ENCODE measurements at regions not wholly inside any gene's neighbourhood (a gene's known extent, or its start where the extent isn't known, plus 50 kb on each side); places are given as distances from the start of the nearest gene placed in this dataset.

DNA sequence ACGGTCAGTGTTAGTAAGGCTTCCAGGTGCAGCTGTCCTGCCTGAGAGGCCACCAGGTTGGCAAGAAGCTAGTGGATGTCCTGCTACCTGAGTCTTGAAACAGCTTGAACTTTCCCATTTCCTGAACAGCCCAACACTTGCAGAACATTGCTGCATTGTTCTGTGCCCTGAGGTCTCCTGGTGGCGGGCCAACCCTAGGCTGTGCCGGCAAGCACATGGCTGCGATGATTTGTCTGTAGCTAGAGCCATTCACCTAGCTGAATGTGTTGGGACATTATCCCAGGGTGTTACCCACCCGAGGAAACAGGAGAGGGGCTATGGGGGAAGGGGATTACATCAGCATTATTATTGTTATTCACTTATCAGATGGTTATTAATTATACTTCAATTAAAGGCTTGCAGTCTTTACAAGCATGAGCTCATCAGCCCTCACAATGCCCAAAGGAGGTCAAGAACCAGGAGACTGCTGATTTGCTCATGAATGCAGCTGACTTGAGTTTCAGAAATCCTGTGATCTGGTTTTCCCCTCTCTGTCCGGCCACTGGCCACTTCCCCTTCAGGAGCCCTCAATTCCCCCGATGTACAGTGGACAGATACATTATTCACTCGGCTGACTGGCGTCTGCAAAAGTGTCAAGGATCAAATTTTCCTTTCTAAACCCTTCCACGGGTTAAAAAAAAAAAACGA lies 187.6 kb upstream of the TSC22D1 start:
- Histone ChIP-seq H3K36me3 (ENCODE audit: control insufficient read depth, insufficient read depth, low read length) (no peaks in the 10 kb centered on the region), H3K4me3 (ENCODE audit: low read depth in 2 of 2, low read length in 2 of 2) (no peak overlapping the region), H3K27ac (ENCODE audit: low read length) (no peak overlapping the region), H3K4me1 (ENCODE audit: control insufficient read depth, insufficient read depth, low read length) (no peaks in the 10 kb centered on the region), H3K9me3 (ENCODE audit: control insufficient read depth, insufficient read depth, low read depth, low read length) (no peaks in the 10 kb centered on the region), H3K27me3 (ENCODE audit: control insufficient read depth, insufficient read depth, low read length) (no peaks in the 10 kb centered on the region)
- ATAC-seq (no peak), DNase-seq (ENCODE audit: low read depth, low spot score) (no peak)
- ChIA-PET POLR2A (interaction anchor here (0.5 kb wide), 1 partner anchor 131 kb away, joined by 6 read pairs; no protein-coding TSS in a partner anchor), CTCF (no interaction called here)
- no TSS peak for BruUV-seq (replicated peaks)
- intact Hi-C loops (cut with micrococcal nuclease; ENCODE audit: unreplicated experiment), result no loop called here
- TF ChIP-seq, protein P1, sequence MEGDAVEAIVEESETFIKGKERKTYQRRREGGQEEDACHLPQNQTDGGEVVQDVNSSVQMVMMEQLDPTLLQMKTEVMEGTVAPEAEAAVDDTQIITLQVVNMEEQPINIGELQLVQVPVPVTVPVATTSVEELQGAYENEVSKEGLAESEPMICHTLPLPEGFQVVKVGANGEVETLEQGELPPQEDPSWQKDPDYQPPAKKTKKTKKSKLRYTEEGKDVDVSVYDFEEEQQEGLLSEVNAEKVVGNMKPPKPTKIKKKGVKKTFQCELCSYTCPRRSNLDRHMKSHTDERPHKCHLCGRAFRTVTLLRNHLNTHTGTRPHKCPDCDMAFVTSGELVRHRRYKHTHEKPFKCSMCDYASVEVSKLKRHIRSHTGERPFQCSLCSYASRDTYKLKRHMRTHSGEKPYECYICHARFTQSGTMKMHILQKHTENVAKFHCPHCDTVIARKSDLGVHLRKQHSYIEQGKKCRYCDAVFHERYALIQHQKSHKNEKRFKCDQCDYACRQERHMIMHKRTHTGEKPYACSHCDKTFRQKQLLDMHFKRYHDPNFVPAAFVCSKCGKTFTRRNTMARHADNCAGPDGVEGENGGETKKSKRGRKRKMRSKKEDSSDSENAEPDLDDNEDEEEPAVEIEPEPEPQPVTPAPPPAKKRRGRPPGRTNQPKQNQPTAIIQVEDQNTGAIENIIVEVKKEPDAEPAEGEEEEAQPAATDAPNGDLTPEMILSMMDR (IDR thresholded peaks at IDR 0.05), result no peak
- TF ChIP-seq, protein P2, sequence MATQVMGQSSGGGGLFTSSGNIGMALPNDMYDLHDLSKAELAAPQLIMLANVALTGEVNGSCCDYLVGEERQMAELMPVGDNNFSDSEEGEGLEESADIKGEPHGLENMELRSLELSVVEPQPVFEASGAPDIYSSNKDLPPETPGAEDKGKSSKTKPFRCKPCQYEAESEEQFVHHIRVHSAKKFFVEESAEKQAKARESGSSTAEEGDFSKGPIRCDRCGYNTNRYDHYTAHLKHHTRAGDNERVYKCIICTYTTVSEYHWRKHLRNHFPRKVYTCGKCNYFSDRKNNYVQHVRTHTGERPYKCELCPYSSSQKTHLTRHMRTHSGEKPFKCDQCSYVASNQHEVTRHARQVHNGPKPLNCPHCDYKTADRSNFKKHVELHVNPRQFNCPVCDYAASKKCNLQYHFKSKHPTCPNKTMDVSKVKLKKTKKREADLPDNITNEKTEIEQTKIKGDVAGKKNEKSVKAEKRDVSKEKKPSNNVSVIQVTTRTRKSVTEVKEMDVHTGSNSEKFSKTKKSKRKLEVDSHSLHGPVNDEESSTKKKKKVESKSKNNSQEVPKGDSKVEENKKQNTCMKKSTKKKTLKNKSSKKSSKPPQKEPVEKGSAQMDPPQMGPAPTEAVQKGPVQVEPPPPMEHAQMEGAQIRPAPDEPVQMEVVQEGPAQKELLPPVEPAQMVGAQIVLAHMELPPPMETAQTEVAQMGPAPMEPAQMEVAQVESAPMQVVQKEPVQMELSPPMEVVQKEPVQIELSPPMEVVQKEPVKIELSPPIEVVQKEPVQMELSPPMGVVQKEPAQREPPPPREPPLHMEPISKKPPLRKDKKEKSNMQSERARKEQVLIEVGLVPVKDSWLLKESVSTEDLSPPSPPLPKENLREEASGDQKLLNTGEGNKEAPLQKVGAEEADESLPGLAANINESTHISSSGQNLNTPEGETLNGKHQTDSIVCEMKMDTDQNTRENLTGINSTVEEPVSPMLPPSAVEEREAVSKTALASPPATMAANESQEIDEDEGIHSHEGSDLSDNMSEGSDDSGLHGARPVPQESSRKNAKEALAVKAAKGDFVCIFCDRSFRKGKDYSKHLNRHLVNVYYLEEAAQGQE (IDR thresholded peaks at IDR 0.05; ENCODE audit: insufficient read depth in 1 of 2, low read depth in 2 of 2, low read length in 1 of 2), result no peak
- TF ChIP-seq TCF7L2 (IDR thresholded peaks at IDR 0.05; ENCODE audit: low read depth, low read length) (no peak), POLR2AphosphoS5 (IDR thresholded peaks at IDR 0.05; ENCODE audit: low read depth, low read length) (no peak), SIN3A (IDR thresholded peaks at IDR 0.05; ENCODE audit: borderline replicate concordance, insufficient read depth, low read depth, low read length) (no peak)
- in situ Hi-C loops (cut with HindIII; ENCODE audit: low pct_unique_long_range_greater_than_20kb, low sequenced_read_pairs), result no loop called here

DNA sequence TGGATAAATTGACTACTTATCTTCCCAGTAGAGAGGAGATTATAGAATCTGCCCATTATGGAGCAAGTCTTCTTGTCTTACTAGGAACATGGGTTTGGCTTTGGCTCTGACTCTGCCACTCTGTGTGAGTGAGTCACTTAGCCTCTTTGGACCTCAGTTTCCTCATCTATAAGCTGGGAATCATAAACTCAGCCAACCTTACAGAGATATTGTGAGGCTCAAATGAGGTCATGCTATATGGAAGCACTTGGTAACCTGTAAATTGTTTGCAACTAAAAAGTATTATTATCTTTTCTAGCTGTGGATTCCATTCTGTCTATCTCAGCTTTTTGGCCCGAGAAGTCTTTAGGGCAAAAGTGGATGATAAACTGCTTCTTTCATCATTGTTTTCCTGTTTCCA lies 186.8 kb upstream of the TSC22D1 start:
- no TSS peak for BruUV-seq (replicated peaks)
- intact Hi-C loops (cut with micrococcal nuclease; ENCODE audit: unreplicated experiment), result no loop called here
- Histone ChIP-seq H3K4me1 (ENCODE audit: control insufficient read depth, insufficient read depth, low read length) (no peaks in the 10 kb centered on the region), H3K9me3 (ENCODE audit: control insufficient read depth, insufficient read depth, low read depth, low read length) (no peaks in the 10 kb centered on the region), H3K27ac (ENCODE audit: low read length) (no peak overlapping the region), H3K4me3 (ENCODE audit: low read depth in 2 of 2, low read length in 2 of 2) (no peak overlapping the region), H3K36me3 (ENCODE audit: control insufficient read depth, insufficient read depth, low read length) (no peaks in the 10 kb centered on the region), H3K27me3 (ENCODE audit: control insufficient read depth, insufficient read depth, low read length) (no peaks in the 10 kb centered on the region)
- POLR2A ChIA-PET, result no interaction called here
- CTCF ChIA-PET, result no interaction called here
- ATAC-seq (no peak), DNase-seq (ENCODE audit: low read depth, low spot score) (no peak)
- in situ Hi-C loops (cut with HindIII; ENCODE audit: low pct_unique_long_range_greater_than_20kb, low sequenced_read_pairs), result no loop called here
- TF ChIP-seq, protein P2 (IDR thresholded peaks at IDR 0.05; ENCODE audit: insufficient read depth in 1 of 2, low read depth in 2 of 2, low read length in 1 of 2), result no peak
- TF ChIP-seq, protein P1 (IDR thresholded peaks at IDR 0.05), result no peak
- no peak for TF ChIP-seq TCF7L2 (IDR thresholded peaks at IDR 0.05; ENCODE audit: low read depth, low read length)
- TF ChIP-seq SIN3A (IDR thresholded peaks at IDR 0.05; ENCODE audit: borderline replicate concordance, insufficient read depth, low read depth, low read length), result no peak
- TF ChIP-seq POLR2AphosphoS5 (IDR thresholded peaks at IDR 0.05; ENCODE audit: low read depth, low read length), result no peak
